Fibroblast of skin of scalp (primary cell): ENCODE measurements at regions not wholly inside any gene's neighbourhood (a gene's known extent, or its start where the extent isn't known, plus 50 kb on each side); places are given as distances from the start of the nearest gene placed in this dataset.

Source experiments
- DNase-seq: peaks from one replicate; pipeline ENCODE4 v3.0.0-alpha.2; 2013

GRCh38 chr11:79592824-79593223 lies 152.0 kb upstream of the TENM4 start:
- DNase-seq, result no peak

GRCh38 chr11:79592406-79592805 lies 151.6 kb upstream of the TENM4 start:
- no peak for DNase-seq

GRCh38 chr11:79582434-79582833 lies 141.6 kb upstream of the TENM4 start:
- DNase-seq, result no peak

- DNase-seq, result no peak
These were observed 138.2 kb upstream of the TENM4 start for GRCh38 chr11:79579063-79579462.

- DNase-seq, result no peak
These were observed 137.3 kb upstream of the TENM4 start for GRCh38 chr11:79578116-79578515.

GRCh38 chr11:79575701-79576100 lies 134.9 kb upstream of the TENM4 start:
- DNase-seq, result no peak

GRCh38 chr11:79570104-79570503 lies 129.3 kb upstream of the TENM4 start:
- no peak for DNase-seq

- DNase-seq, result no peak
These were observed 123.6 kb upstream of the TENM4 start for GRCh38 chr11:79564288-79564925.

- no peak for DNase-seq
These were observed 120.7 kb upstream of the TENM4 start for GRCh38 chr11:79561496-79561895.

- no peak for DNase-seq
These were observed 110.0 kb upstream of the TENM4 start for GRCh38 chr11:79550809-79551208.

- peak; percentile 24 for DNase-seq
These were observed 106.4 kb upstream of the TENM4 start for GRCh38 chr11:79547256-79547655.

GRCh38 chr11:79546351-79546750 lies 105.5 kb upstream of the TENM4 start:
- DNase-seq, result no peak

GRCh38 chr11:79544361-79544760 lies 103.5 kb upstream of the TENM4 start:
- no peak for DNase-seq

- DNase-seq, result no peak
These were observed 102.3 kb upstream of the TENM4 start for GRCh38 chr11:79543101-79543500.

GRCh38 chr11:79541466-79541865 lies 100.6 kb upstream of the TENM4 start:
- no peak for DNase-seq

GRCh38 chr11:79538775-79539174 lies 97.9 kb upstream of the TENM4 start:
- DNase-seq, result no peak

GRCh38 chr11:79536155-79536917 lies 95.5 kb upstream of the TENM4 start:
- DNase-seq, result no peak

GRCh38 chr11:79535606-79536005 lies 94.8 kb upstream of the TENM4 start:
- DNase-seq, result no peak

- DNase-seq, result peak; percentile 24
These were observed 84.4 kb upstream of the TENM4 start for GRCh38 chr11:79525257-79525656.

- no peak for DNase-seq
These were observed 81.8 kb upstream of the TENM4 start for GRCh38 chr11:79522626-79523025.

GRCh38 chr11:79520086-79520485 lies 79.3 kb upstream of the TENM4 start:
- no peak for DNase-seq

GRCh38 chr11:79515781-79516180 lies 75.0 kb upstream of the TENM4 start:
- no peak for DNase-seq

GRCh38 chr11:79514695-79515094 lies 73.9 kb upstream of the TENM4 start:
- DNase-seq, result no peak

- no peak for DNase-seq
These were observed 73.5 kb upstream of the TENM4 start for GRCh38 chr11:79514290-79514689.
